ENCODE measurements at regions not wholly inside any gene's neighbourhood (a gene's known extent, or its start where the extent isn't known, plus 50 kb on each side); places are given as distances from the start of the nearest gene placed in this dataset.

DNA sequence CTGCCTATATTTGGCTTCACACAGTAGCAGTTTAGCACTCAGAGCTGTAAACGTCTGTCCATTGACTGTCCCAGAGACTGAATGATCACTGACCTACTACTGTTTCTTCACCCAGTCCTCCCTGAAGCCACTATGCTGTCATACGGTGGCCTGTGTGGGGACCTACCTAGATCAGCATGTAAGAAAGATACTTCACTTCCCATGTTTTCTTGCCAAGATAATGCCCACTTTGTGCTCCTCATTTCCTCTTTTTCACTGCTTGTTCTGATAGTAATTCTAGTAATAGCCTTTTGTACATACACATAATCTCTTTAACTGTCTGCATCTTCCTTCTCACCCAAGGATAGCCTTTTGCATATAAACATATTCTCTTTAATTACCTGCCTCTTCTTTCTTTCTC is 109.9 kb upstream of the TIAM2 start:
- no peak for DNase-seq (ENCODE audit: extremely low read depth, low read depth)

DNA sequence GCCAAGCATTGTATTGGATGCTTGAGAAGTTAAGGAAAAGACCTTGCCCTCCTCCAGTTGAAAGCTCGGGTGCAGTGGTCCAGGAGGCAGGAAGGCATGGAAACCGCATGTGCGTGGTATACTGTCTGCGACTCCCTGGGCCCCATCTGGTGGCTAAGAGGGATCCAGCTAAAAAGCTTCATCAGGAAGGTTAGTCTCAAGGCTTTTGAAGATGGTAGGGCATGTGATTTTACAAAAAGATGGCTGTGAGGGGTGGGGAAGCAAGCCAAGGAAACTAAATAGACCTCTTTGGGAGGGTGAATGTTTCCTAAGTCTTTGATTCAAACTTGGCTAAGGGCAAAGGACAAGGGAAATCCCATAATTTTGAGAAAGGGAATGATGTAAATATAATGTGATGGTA is 109.1 kb upstream of the TIAM2 start:
- DNase-seq (ENCODE audit: extremely low read depth, low read depth) = no peak
- TF ChIP-seq, protein P1, sequence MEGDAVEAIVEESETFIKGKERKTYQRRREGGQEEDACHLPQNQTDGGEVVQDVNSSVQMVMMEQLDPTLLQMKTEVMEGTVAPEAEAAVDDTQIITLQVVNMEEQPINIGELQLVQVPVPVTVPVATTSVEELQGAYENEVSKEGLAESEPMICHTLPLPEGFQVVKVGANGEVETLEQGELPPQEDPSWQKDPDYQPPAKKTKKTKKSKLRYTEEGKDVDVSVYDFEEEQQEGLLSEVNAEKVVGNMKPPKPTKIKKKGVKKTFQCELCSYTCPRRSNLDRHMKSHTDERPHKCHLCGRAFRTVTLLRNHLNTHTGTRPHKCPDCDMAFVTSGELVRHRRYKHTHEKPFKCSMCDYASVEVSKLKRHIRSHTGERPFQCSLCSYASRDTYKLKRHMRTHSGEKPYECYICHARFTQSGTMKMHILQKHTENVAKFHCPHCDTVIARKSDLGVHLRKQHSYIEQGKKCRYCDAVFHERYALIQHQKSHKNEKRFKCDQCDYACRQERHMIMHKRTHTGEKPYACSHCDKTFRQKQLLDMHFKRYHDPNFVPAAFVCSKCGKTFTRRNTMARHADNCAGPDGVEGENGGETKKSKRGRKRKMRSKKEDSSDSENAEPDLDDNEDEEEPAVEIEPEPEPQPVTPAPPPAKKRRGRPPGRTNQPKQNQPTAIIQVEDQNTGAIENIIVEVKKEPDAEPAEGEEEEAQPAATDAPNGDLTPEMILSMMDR (IDR thresholded peaks at IDR 0.05; ENCODE audit: low read depth, low read length) = no peak

More for the DNA sequence above, 109.9 kb upstream of the TIAM2 start:
- TF ChIP-seq, protein P1 (IDR thresholded peaks at IDR 0.05; ENCODE audit: low read depth, low read length) = no peak

DNA sequence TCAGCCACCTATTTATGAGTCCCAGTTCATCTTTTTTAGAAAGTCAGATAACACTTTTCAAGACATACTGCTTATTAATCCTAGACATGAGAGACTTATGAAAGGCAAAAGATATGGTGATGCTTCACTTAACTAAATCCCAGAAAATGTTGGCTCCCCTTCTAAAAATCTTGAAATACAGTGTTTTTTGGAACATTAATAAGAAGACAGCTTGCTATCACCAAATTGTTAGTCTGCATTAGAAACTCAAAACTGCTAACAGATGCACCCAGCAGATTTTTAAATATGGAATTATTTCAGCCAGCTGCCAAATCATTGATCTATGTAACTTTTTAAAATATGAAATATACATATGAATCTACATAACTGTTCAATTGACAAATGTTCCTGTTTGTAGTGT is 108.6 kb upstream of the TIAM2 start:
- TF ChIP-seq, protein P1 (IDR thresholded peaks at IDR 0.05; ENCODE audit: low read depth, low read length) = no peak
- DNase-seq (ENCODE audit: extremely low read depth, low read depth) = no peak

DNA sequence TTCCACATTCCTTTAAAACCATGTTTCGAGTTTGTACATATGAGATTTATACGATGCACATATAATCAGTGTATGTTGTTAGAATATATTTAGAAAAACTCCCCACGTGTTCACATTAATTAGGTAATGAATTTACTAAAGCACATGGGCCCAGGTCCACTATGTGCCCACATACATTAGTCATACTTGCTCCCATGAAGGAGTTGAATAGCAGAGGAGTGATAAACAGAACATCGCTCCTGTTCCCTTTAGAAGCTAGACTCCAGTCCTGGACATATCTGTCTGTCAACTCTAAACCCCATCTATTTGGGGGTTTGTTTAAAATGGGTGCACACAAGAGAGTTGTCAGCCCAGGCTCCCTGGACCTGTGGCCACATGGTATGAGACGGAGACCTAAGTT is 108.1 kb upstream of the TIAM2 start:
- DNase-seq (ENCODE audit: extremely low read depth, low read depth) = no peak
- TF ChIP-seq, protein P1 (IDR thresholded peaks at IDR 0.05; ENCODE audit: low read depth, low read length) = no peak

DNA sequence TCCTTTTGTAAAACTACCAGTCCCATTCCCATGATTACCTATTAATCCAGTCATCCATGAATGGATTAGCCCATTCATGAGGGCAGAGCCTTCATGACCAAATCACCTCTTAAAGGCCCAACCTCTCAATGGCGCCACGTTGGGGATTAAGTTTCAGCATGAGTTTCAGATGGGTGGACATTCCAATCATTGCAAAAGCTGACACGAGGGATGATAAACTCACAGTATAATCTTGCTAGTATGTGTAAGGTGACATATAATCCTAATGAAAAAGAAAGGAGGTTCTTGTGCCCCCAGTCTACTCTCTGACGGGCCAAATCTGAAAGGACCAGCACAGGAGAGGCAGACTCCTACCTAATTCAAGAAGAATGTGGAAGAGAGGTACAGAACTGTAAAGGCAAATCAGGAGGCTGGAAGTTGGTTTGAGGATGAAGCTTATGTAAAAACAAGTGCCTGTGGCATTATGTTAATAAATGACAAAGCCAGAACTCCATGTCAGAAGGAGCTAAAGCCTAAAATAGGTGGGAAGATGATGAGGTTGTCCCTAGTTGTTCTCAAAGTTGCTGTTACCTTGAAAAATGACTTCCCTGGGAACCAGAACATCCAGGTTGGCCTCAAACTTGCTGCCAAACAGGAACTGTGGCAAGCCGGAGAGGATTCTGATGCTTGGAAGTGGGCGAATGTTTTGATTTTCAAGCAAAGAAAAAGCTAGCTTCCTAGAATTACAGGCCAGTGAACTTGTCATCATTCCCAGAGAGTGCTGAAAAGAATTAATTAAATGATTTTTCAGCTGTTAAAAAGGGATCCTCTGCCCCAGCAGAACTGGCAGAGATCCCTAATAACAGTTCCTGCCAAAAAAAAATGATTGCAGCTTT is 106.5 kb upstream of the TIAM2 start:
- TF ChIP-seq, protein P1 (IDR thresholded peaks at IDR 0.05; ENCODE audit: low read depth, low read length) = no peak
- DNase-seq (ENCODE audit: extremely low read depth, low read depth) = no peak

DNA sequence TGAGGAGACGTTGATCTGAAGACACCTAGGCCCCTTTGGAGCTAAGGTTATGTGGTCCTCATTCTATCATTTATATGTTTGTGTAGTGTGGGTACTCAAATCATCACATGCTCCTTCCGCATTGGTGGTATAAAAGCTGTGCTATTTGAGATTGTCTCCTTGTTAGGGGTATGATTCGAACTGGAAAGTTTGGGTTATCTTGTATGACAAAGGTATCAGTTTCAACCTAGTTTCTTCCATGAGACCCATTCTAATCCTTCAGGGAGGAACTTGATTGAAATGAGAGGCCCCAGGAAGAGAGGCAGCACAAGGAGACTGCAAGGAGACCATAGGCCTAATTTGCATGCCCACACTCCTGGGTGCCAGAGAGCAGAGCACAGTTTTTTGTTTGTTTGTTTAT is 104.2 kb upstream of the TIAM2 start:
- TF ChIP-seq, protein P1 (IDR thresholded peaks at IDR 0.05; ENCODE audit: low read depth, low read length) = no peak
- no peak for DNase-seq (ENCODE audit: extremely low read depth, low read depth)

DNA sequence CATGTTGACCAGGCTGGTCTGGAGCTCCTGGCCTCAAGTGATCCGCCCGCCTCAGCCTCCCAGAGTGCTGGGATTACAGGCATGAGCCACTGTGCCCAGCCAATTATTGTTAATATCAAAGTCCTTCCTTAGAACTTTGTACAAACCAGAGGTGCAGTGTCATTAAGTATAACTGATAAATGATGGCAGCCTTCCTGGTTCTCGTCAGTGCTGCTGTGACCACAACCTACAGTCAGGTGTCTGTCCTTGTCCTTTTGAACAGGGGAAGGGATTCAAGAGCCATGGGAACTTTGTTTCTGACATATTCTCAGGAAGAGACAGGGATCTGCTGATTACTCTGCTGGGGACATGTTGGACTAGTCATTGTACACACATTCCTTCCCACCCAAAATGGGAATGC is 103.2 kb upstream of the TIAM2 start:
- no peak for DNase-seq (ENCODE audit: extremely low read depth, low read depth)
- TF ChIP-seq, protein P1 (IDR thresholded peaks at IDR 0.05; ENCODE audit: low read depth, low read length) = no peak

All from AG09319 (cell line).